Fibroblast of the aortic adventitia (primary cell): ENCODE measurements at regions not wholly inside any gene's neighbourhood (a gene's known extent, or its start where the extent isn't known, plus 50 kb on each side); places are given as distances from the start of the nearest gene placed in this dataset.
"Not testable (repeated sequence)": the region's sequence is repeated elsewhere in the genome, so short reads cannot be mapped to it uniquely, and the experiment has no call there.

ENCODE experiments used
- DNase-seq: peaks from one replicate; pipeline ENCODE4 v3.0.0-alpha.2; 2010; ENCODE audit warnings: low read depth
- H3K4me3 ChIP-seq: 2 replicates; pipeline ENCODE4 v1.5.1; 2011; ENCODE audit warnings: low read depth, mild to moderate bottlenecking, control low read depth, low read length, moderate library complexity
- CTCF ChIP-seq: IDR thresholded peaks from 2 replicates; pipeline ENCODE4 v1.5.1; 2011; ENCODE audit warnings: mild to moderate bottlenecking, low read length, control low read depth, inconsistent platforms; ENCODE audit not compliant: insufficient read depth

- DNase-seq, result no peak
- TF ChIP-seq CTCF, result no peak
- no peak overlapping the region for H3K4me3 ChIP-seq
These were observed 107.3 kb upstream of the MDM1 start for GRCh38 chr12:68439368-68440045.

- TF ChIP-seq CTCF, result no peak
- no peak overlapping the region for H3K4me3 ChIP-seq
- no peak for DNase-seq
These were observed 108.0 kb upstream of the MDM1 start for GRCh38 chr12:68440068-68440581.

- H3K4me3 ChIP-seq, result no peak overlapping the region
- no peak for TF ChIP-seq CTCF
- no peak for DNase-seq
These were observed 109.0 kb upstream of the MDM1 start for GRCh38 chr12:68441167-68441566.

- H3K4me3 ChIP-seq, DNase-seq: not testable (repeated sequence)
These were observed 110.3 kb upstream of the MDM1 start for GRCh38 chr12:68442353-68442972.

- not testable (repeated sequence) for H3K4me3 ChIP-seq, DNase-seq
These were observed 111.5 kb upstream of the MDM1 start for GRCh38 chr12:68443695-68444094.

GRCh38 chr12:68445824-68446223, 113.7 kb upstream of the MDM1 start:
- peak; percentile 67 for DNase-seq

GRCh38 chr12:68446384-68446783, 114.2 kb upstream of the MDM1 start:
- DNase-seq, result no peak
- H3K4me3 ChIP-seq, result no peak overlapping the region
- no peak for TF ChIP-seq CTCF

More at GRCh38 chr12:68445824-68446223, 113.7 kb upstream of the MDM1 start:
- H3K4me3 ChIP-seq, result no peak overlapping the region
- no peak for TF ChIP-seq CTCF
